ENCODE measurements at regions not wholly inside any gene's neighbourhood (a gene's known extent, or its start where the extent isn't known, plus 50 kb on each side); places are given as distances from the start of the nearest gene placed in this dataset.

DNA sequence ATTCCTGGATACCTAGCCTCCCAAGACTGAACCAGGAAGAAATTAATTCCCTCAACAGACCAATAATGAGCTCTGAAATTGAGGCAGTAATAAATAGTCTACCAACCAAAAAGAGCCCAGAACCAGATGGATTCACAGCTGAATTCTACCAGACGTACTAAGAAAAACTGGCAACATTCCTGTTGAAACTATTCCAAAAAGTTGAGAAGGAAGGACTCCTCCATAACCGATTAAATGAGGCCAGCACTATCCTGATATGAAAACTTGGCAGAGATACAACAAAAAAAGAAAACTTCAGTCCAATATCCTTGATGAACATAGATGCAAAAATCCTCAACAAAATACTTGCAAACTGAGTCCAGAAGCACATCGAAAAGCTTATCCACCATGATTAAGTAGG is 392.5 kb upstream of the GRAMD2B start:
- no peak for DNase-seq (ENCODE audit: low read depth)
- TF ChIP-seq CTCF (IDR thresholded peaks at IDR 0.05; ENCODE audit: insufficient read depth, low read depth, low read length) = no peak
- no peak overlapping the region for H3K4me3 ChIP-seq (ENCODE audit: low read depth, low read length)

DNA sequence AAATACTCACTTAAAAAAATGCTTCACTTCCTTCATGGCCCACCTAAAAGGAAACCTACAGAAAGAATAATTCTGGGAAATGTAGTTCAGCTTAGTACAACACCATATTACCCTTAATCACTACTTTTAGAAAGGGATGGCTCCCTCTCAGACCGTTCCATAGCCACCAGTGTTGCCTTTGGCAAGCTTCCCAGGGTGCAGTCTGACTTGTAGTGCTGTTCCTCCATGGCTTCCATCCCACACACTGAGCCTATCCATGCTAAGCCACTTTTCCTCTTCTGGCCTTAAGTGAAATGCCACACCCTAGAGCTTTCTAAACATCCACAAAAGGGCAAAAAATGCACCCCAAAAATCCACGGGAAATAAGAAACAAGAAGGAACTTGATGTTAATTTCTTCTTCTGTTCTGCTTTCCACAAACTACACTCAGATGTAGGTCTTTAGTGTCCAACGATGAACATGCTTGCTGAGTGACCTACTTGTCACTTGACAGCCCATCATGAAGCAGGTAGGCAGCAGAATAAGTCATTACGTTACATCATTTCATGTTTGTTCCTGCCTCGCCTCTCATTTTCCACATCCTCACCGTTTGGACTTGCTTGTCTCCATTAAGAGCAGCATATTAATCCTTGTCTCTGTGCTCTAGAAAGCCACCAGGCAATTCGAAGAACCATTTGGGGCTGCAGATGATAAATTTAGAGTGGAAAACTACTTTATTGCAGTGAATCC is 391.1 kb upstream of the GRAMD2B start:
- DNase-seq (ENCODE audit: low read depth) = peak; percentile 19
- H3K4me3 ChIP-seq (ENCODE audit: low read depth, low read length) = no peak overlapping the region
- no peak for TF ChIP-seq CTCF (IDR thresholded peaks at IDR 0.05; ENCODE audit: insufficient read depth, low read depth, low read length)

DNA sequence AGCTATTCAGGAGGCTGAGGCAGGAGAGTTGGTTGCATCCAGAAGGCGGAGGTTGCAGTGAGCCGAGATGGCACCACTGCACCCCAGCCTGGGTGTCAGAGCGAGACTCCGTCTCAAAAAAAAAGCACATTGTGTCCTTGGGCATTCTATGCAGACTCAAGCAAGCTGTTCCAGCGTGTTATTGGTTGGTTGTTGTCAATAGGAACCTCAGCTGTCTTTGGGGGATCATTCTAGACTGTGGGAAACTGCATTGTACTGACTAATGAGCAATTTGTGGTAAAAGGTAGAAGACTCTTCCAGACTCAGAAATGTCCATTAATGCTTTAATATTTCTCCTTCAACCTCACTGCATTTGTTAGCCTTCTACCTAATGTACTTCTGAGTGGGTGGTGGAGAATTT is 379.5 kb upstream of the GRAMD2B start:
- no peak for TF ChIP-seq CTCF (IDR thresholded peaks at IDR 0.05; ENCODE audit: insufficient read depth, low read depth, low read length)
- DNase-seq (ENCODE audit: low read depth) = no peak
- H3K4me3 ChIP-seq (ENCODE audit: low read depth, low read length) = no peak overlapping the region

- no peak for TF ChIP-seq CTCF (IDR thresholded peaks at IDR 0.05; ENCODE audit: insufficient read depth, low read depth, low read length)
- no peak overlapping the region for H3K4me3 ChIP-seq (ENCODE audit: low read depth, low read length)
- DNase-seq (ENCODE audit: low read depth) = peak; percentile 70
Measured at GRCh38 chr5:126044111-126044668, 379.0 kb upstream of the GRAMD2B start.

GRCh38 chr5:126044931-126045565 is 378.2 kb upstream of the GRAMD2B start:
- no peak overlapping the region for H3K4me3 ChIP-seq (ENCODE audit: low read depth, low read length)
- no peak for TF ChIP-seq CTCF (IDR thresholded peaks at IDR 0.05; ENCODE audit: insufficient read depth, low read depth, low read length)
- no peak for DNase-seq (ENCODE audit: low read depth)

DNA sequence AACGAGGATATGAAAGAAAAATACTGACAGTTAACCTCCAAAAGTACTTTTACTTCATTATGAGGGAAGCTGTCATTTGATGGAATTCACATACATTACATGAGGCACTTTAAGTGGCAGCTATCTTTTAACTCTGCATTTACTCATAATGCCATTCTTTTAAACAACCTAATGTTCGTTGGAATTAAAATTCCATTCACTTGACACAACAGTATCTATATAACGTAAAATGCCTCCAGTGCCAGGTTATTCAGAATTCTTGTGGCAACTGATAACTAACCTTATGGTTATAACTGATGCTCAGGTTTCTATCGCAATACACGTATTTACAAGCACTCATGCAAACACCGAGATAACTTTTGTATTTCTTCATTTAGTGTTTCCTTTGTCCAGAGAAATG is 376.9 kb upstream of the GRAMD2B start:
- no peak for TF ChIP-seq CTCF (IDR thresholded peaks at IDR 0.05; ENCODE audit: insufficient read depth, low read depth, low read length)
- DNase-seq (ENCODE audit: low read depth) = no peak
- H3K4me3 ChIP-seq (ENCODE audit: low read depth, low read length) = no peak overlapping the region

Data from fibroblast of villous mesenchyme (primary cell).